K562 (cell line): ENCODE measurements at regions not wholly inside any gene's neighbourhood (a gene's known extent, or its start where the extent isn't known, plus 50 kb on each side); places are given as distances from the start of the nearest gene placed in this dataset.

Experiments
- ATAC-seq: fragments of 200-7000 bp; cut with Tn5 transposase; 3 replicates; pipeline ENCODE4 v1.9.1; 2020; ENCODE audit warnings: moderate library complexity
- BruUV-seq: library from RNA; stranded (reverse); fragments of 400-500 nt; replicated peaks from 2 replicates; lab custom pipeline; 2021; lab: Mats Ljungman, UMichigan
- CTCF ChIA-PET: fragments of 300-600 bp; formaldehyde crosslinking; extraction: SDS; loops from one replicate; lab custom pipeline; 2021; ENCODE audit warnings: low intra/inter-chr PET ratio; lab: Yijun Ruan, JAX
- POLR2A ChIA-PET: fragments of 300-600, 350-650 bp; sonication (Branson Sonifier 250); formaldehyde crosslinking; extraction: SDS; loops from one replicate; lab custom pipeline; 2021; ENCODE audit warnings: antibody characterized with exemption, inconsistent platforms; lab: Yijun Ruan, JAX
- DNase-seq, 4 experiments: peaks; one replicate each; pipeline versions ENCODE4 v3.0.0 to v3.0.0-alpha.2; 2011 to 2018; ENCODE audit warnings: low spot score in 3 of 4, mixed read lengths in 3 of 4; ENCODE audit errors: extremely low read depth in 1 of 4
- FAIRE-seq: peaks from 2 replicates; lab custom pipeline; 2011; peaks lifted over from hg19 to GRCh38; lab: Jason Lieb, UNC
- H2AFZ ChIP-seq: 2 replicates; pipeline ENCODE4 v1.6.0; 2011; ENCODE audit warnings: low read depth, low read length, control low read depth, inconsistent platforms
- H3K27ac ChIP-seq: fragments of 200-600 bp; 3 replicates; pipeline ENCODE4 v1.8.0; 2011; ENCODE audit warnings: low read depth, mild to moderate bottlenecking, control low read depth, inconsistent platforms, low read length, moderate library complexity, mixed read lengths; ENCODE audit errors: extremely low read depth
- H3K27me3 ChIP-seq, 2 experiments: fragments of 300-600 bp in 1 of 2; 2 replicates in 1 of 2; 3 replicates in 1 of 2; pipeline versions ENCODE4 v1.6.0 to v1.8.0; 2011; ENCODE audit warnings: inconsistent platforms in 2 of 2, low read length in 2 of 2, mild to moderate bottlenecking in 1 of 2, mixed read lengths in 1 of 2, moderate library complexity in 1 of 2; ENCODE audit not compliant: control insufficient read depth in 2 of 2, insufficient read depth in 2 of 2
- H3K36me3 ChIP-seq: fragments of 300-600 bp; 3 replicates; pipeline ENCODE4 v1.8.0; 2011; ENCODE audit warnings: mild to moderate bottlenecking, low read length, inconsistent platforms; ENCODE audit not compliant: control insufficient read depth, insufficient read depth
- H3K4me1 ChIP-seq, 2 experiments: fragments of 200-600 bp in 1 of 2; replicated peaks in 1 of 2; 2 replicates in 1 of 2; 3 replicates in 1 of 2; pipeline versions ENCODE4 v1.5.1 to v1.8.0; 2011; ENCODE audit warnings: inconsistent platforms in 2 of 2, low read length in 2 of 2, mild to moderate bottlenecking in 1 of 2, mixed read lengths in 1 of 2, moderate library complexity in 1 of 2; ENCODE audit not compliant: control insufficient read depth in 2 of 2, insufficient read depth in 2 of 2
- H3K4me2 ChIP-seq: 2 replicates; pipeline ENCODE4 v1.6.1; 2011; ENCODE audit warnings: low read length, control low read depth, inconsistent platforms, mixed read lengths; ENCODE audit not compliant: insufficient read depth
- H3K4me3 ChIP-seq: fragments of 200-600 bp; sonication (generic), shearing (Covaris generic); 2 replicates; pipeline ENCODE4 v1.5.1; 2016; ENCODE audit warnings: control low read depth, inconsistent platforms
- H3K79me2 ChIP-seq: fragments of 200-600 bp; 3 replicates; pipeline ENCODE4 v1.8.0; 2011; ENCODE audit warnings: low read length, inconsistent platforms; ENCODE audit not compliant: control insufficient read depth, insufficient read depth
- H3K9ac ChIP-seq, 2 experiments: 2 replicates each; pipeline versions ENCODE4 v1.6.0 to v1.6.1; 2011; ENCODE audit warnings: low read depth in 2 of 2, low read length in 2 of 2, control low read depth in 1 of 2, inconsistent platforms in 1 of 2, mild to moderate bottlenecking in 1 of 2, mixed read lengths in 1 of 2; ENCODE audit not compliant: insufficient read depth in 1 of 2
- H3K9me1 ChIP-seq: one replicate; pipeline ENCODE4 v1.6.0; 2011; ENCODE audit warnings: inconsistent platforms, mild to moderate bottlenecking, low read length, moderate library complexity; ENCODE audit not compliant: control insufficient read depth, insufficient read depth
- H3K9me3 ChIP-seq: replicated peaks from 2 replicates; pipeline ENCODE4 v1.5.1; 2011; ENCODE audit warnings: low read depth, low read length, inconsistent platforms; ENCODE audit not compliant: control insufficient read depth, insufficient read depth
- H4K20me1 ChIP-seq: replicated peaks from 2 replicates; pipeline ENCODE4 v1.6.1; 2011; ENCODE audit warnings: low read length, inconsistent platforms, mixed read lengths; ENCODE audit not compliant: control insufficient read depth, insufficient read depth
- in situ Hi-C: fragments of 300-500 bp; cut with MboI; formaldehyde crosslinking; loops from 4 replicates; pipeline ENCODE4 v1.15.0; 2018; ENCODE audit warnings: inconsistent platforms, mixed read lengths
- intact Hi-C: fragments of 100-400 bp; cut with micrococcal nuclease; formaldehyde crosslinking; loops from 2 replicates; pipeline ENCODE4 v1.14.2; 2022
- TF ChIP-seq, protein P1 (sequence below): sonication (generic); formaldehyde crosslinking; IDR thresholded peaks from 2 replicates; pipeline ENCODE4 v1.8.0; 2023; ENCODE audit warnings: missing genetic modification reagents, mild to moderate bottlenecking, borderline replicate concordance
- TF ChIP-seq, protein P2 (sequence below), 2 experiments: fragments of 450-650 bp in 1 of 2; sonication (generic) in 1 of 2; formaldehyde crosslinking in 1 of 2; IDR thresholded peaks in 1 of 2; conservative IDR thresholded peaks in 1 of 2; 2 replicates each; pipeline versions ENCODE4 v1.6.1 to v1.8.1; 2016 to 2023; ENCODE audit warnings: mild to moderate bottlenecking in 2 of 2, moderate library complexity in 2 of 2, inconsistent platforms in 1 of 2, missing genetic modification reagents in 1 of 2

DNA sequence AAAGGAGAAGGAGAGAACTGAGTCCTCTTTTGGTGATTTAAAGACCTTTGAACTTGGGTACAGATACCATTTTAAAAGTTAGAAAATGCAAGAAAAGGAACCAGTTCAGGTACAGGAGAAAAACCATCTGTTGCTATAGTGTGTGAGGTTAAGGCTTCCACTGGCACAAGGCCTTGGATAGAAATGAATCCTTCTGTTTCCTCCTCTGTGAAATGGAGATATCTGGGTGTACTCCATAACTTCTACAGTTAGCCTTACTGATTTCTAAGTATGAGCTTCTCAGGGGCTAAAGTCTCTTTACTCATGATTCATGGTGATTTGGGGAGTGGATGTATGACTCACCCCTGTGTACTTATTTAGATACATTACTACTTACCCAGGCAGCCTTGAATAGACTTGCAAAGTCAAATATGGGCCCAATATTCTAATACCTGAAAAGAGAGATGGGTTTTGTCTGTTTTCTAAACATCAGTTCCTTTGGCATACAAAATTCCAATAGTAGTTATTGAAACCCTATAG is 117.2 kb upstream of the ADO start:
- FAIRE-seq, result no peak

More for the DNA sequence above, 117.2 kb upstream of the ADO start:
- H3K79me2 ChIP-seq, result no peaks in the 10 kb centered on the region
- ATAC-seq (no peak), DNase-seq (no peak)
- no peak overlapping the region for H3K4me2 ChIP-seq
- no peaks in the 10 kb centered on the region; the same call in 1 of the 2 replicates for H3K9me3 ChIP-seq
- H3K27me3 ChIP-seq, result no peaks in the 10 kb centered on the region
- BruUV-seq, result no TSS peak
- H3K4me1 ChIP-seq, result no peaks in the 10 kb centered on the region
- no peaks in the 10 kb centered on the region for H3K9me1 ChIP-seq
- H3K4me3 ChIP-seq, result no peak overlapping the region
- ChIA-PET POLR2A (no interaction called here), CTCF (no interaction called here)
- H2AFZ ChIP-seq, result no peak overlapping the region
- in situ Hi-C loops (no loop called here), intact Hi-C loops (no loop called here)
- no peak overlapping the region for H3K9ac ChIP-seq
- TF ChIP-seq, protein P1, sequence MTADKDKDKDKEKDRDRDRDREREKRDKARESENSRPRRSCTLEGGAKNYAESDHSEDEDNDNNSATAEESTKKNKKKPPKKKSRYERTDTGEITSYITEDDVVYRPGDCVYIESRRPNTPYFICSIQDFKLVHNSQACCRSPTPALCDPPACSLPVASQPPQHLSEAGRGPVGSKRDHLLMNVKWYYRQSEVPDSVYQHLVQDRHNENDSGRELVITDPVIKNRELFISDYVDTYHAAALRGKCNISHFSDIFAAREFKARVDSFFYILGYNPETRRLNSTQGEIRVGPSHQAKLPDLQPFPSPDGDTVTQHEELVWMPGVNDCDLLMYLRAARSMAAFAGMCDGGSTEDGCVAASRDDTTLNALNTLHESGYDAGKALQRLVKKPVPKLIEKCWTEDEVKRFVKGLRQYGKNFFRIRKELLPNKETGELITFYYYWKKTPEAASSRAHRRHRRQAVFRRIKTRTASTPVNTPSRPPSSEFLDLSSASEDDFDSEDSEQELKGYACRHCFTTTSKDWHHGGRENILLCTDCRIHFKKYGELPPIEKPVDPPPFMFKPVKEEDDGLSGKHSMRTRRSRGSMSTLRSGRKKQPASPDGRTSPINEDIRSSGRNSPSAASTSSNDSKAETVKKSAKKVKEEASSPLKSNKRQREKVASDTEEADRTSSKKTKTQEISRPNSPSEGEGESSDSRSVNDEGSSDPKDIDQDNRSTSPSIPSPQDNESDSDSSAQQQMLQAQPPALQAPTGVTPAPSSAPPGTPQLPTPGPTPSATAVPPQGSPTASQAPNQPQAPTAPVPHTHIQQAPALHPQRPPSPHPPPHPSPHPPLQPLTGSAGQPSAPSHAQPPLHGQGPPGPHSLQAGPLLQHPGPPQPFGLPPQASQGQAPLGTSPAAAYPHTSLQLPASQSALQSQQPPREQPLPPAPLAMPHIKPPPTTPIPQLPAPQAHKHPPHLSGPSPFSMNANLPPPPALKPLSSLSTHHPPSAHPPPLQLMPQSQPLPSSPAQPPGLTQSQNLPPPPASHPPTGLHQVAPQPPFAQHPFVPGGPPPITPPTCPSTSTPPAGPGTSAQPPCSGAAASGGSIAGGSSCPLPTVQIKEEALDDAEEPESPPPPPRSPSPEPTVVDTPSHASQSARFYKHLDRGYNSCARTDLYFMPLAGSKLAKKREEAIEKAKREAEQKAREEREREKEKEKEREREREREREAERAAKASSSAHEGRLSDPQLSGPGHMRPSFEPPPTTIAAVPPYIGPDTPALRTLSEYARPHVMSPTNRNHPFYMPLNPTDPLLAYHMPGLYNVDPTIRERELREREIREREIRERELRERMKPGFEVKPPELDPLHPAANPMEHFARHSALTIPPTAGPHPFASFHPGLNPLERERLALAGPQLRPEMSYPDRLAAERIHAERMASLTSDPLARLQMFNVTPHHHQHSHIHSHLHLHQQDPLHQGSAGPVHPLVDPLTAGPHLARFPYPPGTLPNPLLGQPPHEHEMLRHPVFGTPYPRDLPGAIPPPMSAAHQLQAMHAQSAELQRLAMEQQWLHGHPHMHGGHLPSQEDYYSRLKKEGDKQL (CRISPR knock-in tag), result no peak
- TF ChIP-seq, protein P2, sequence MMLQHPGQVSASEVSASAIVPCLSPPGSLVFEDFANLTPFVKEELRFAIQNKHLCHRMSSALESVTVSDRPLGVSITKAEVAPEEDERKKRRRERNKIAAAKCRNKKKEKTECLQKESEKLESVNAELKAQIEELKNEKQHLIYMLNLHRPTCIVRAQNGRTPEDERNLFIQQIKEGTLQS (IDR thresholded peaks at IDR 0.05), result 0 out of 2 replicates have a peak, but pooled peaks have one; percentile 13
- TF ChIP-seq, protein P2 (CRISPR knock-in tag; conservative IDR thresholded peaks at IDR 0.05), result no peak
- H4K20me1 ChIP-seq, result no peaks in the 10 kb centered on the region
- no peak overlapping the region for H3K27ac ChIP-seq
- H3K36me3 ChIP-seq, result no peaks in the 10 kb centered on the region
